HS-27A (cell line): ENCODE measurements at regions not wholly inside any gene's neighbourhood (a gene's known extent, or its start where the extent isn't known, plus 50 kb on each side); places are given as distances from the start of the nearest gene placed in this dataset.
A peak's percentile ranks its signal among the peaks of the same experiment; 100 is the strongest.
"Not testable (repeated sequence)": the region's sequence is repeated elsewhere in the genome, so short reads cannot be mapped to it uniquely, and the experiment has no call there.

Experiments used
- DNase-seq: peaks from one replicate; pipeline ENCODE4 v3.0.0-alpha.2; 2012; ENCODE audit warnings: low read depth, missing footprints

DNA sequence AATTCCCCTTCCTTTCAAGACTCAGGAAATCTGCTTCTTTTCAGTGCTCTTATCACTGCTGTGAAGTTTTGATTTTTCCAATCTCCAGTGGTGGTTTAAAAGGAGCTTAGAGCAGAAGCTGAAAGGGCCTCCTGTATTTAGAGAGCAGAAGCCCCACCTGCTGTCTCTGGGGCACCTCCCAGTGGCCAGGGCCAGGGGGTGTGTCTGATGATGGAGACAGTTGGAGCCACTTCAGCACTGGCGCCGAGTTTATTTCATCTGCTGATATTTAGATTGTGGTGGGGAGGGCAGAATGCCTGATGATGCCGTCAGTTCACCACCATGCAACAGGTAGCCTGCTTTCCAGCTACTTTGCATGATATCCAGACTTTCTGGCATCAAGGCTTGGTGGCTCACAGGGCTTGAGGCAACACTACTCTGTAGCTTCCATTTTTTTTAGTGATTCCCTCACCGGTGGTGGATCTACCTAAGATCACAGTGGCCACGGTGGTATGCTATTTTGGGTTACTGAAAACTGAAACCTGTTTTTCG lies 371.9 kb downstream of the KCNRG start:
- DNase-seq, result no peak

DNA sequence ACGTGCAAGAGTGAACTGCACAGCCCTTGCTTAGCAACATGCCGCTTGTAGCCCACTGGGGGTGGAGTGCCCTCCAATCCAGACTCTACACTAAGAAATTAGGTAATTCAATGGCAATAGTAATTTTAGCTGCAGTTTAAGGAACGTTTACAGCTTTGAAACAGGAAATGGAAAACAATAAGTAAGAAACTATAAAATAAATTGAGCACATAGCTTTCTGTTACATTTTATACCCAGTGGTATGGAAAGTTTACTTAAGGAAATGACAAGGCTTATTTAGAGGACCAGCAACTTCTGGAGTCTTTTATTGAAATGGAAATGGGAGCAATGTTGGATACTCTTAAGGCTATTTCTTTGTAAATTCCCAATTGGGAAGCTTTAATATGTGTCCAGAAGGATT lies 373.2 kb downstream of the KCNRG start:
- DNase-seq, result no peak

- no peak for DNase-seq
These were observed 374.5 kb downstream of the KCNRG start for GRCh38 chr13:50389726-50390125.

GRCh38 chr13:50390503-50391248 lies 375.4 kb downstream of the KCNRG start:
- no peak for DNase-seq

DNA sequence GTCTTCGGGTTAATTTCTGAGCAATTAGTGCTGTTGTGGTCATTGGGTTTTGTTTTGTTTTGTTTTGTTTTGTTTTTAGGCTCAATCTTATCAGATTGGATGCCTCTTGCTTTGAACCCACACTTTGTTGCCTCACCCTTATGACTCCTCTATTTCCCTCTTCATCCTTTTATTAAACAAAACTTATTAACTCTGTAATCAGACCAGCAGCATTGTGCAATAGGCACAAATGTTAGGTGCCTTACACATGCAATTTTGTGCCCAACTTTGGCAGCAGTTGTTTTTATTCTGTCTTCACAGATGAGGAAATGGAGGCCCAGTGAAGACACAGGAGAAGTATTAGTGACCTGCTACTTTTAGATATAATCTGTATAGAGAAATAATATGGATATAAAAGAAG lies 377.7 kb downstream of the KCNRG start:
- DNase-seq, result no peak

GRCh38 chr13:50393628-50394027 lies 378.4 kb downstream of the KCNRG start:
- DNase-seq, result no peak

GRCh38 chr13:50396001-50396400 lies 380.8 kb downstream of the KCNRG start:
- no peak for DNase-seq

DNA sequence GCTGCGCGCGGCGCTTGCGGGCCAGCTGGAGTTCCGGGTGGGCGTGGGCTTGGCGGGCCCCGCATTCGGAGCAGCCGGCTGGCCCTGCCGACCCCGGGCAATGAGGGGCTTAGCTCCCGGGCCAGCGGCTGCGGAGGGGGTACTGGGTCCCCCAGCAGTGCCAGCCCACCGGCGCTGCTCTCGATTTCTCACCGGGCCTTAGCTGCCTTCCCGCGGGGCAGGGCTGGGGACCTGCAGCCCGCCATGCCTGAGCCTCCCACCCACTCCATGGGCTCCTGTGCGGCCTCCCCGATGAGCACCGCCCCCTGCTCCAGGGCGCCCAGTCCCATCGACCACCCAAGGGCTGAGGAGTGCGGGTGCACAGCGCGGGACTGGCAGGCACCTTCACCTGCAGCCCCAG lies 381.4 kb downstream of the KCNRG start:
- DNase-seq, result not testable (repeated sequence)

GRCh38 chr13:50400035-50400726 lies 384.9 kb downstream of the KCNRG start:
- DNase-seq, result no peak

GRCh38 chr13:50401049-50401505 lies 385.8 kb downstream of the KCNRG start:
- DNase-seq, result no peak

GRCh38 chr13:50401721-50402465 lies 386.6 kb downstream of the KCNRG start:
- DNase-seq, result no peak

DNA sequence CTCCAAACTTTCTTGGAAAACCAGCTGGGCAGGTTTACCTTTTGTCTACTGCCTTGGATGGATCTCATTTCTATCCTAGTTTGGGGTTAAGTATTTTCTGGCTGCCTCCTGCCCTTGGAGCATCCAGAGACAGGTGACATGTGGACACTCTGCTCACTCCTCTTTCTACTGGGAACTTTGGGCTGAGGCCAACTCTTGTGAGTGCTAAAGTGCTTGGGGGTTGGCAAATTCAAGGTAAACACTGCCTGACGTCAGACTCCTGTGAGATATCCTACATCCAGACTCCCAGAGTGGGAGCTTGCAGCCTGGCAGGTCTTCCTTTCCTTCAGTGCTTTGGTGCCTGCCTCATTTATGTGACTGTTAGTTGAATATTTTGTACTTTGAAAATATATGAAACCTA lies 388.1 kb downstream of the KCNRG start:
- no peak for DNase-seq

DNA sequence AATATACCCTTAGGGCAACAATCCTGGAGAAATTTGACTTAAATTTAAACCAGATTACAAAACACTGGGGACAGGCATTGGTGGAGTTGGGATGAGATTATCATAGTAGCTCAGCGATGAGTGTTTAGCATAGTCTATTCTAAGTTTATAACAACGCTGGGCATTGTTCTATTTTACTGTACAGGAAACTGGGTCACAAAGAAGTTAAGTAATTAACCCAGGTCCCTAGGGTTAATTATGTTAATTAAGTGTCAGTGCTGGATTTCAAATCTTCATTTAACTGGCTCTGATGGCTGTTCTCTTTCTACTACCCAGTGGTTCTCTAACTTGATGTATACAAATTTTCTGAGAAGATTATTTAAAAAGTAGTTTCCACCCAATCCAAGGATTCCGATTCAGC lies 388.9 kb downstream of the KCNRG start:
- no peak for DNase-seq

DNA sequence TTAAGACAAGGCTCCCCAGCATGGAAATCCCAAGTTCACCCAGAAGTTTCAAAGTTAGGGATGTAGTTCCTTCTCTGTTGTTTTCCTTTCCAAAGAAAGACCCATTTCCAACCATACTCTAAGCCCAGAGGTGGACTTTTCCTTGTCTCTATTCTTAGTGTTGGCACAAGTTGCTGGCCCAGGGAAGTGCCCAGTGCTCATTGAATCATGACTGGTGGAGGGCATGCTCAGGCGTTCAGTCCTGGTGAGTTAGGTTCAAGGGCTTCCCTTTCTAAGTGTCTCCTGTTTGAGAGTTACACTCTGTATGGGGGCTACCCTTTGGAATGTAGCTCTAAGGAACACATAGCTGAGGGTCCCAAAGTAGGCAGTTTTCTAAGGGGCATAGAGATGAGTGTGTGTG lies 389.5 kb downstream of the KCNRG start:
- no peak for DNase-seq

- DNase-seq, result no peak
These were observed 391.6 kb downstream of the KCNRG start for GRCh38 chr13:50406831-50407230.

GRCh38 chr13:50408068-50408467 lies 392.8 kb downstream of the KCNRG start:
- DNase-seq, result no peak

DNA sequence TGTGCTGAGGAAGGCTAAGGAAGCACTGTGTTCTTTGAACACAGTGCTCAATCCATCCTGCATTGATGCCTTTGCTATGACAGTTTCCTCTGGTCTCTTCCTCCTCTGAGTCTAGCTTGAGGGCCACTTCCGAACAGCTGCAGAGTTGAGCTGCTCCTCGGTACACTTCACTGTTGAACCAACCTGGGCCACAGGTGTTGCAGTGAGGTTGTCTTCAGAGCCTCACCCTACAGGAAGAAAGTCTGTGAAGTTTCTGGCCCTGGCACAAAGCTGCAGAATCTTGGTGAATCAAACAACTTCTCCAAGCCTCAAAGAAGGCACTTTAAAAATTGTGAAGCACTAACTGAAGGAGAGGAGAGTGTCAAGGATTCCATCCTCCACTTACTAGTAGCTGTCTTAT lies 394.0 kb downstream of the KCNRG start:
- no peak for DNase-seq

DNA sequence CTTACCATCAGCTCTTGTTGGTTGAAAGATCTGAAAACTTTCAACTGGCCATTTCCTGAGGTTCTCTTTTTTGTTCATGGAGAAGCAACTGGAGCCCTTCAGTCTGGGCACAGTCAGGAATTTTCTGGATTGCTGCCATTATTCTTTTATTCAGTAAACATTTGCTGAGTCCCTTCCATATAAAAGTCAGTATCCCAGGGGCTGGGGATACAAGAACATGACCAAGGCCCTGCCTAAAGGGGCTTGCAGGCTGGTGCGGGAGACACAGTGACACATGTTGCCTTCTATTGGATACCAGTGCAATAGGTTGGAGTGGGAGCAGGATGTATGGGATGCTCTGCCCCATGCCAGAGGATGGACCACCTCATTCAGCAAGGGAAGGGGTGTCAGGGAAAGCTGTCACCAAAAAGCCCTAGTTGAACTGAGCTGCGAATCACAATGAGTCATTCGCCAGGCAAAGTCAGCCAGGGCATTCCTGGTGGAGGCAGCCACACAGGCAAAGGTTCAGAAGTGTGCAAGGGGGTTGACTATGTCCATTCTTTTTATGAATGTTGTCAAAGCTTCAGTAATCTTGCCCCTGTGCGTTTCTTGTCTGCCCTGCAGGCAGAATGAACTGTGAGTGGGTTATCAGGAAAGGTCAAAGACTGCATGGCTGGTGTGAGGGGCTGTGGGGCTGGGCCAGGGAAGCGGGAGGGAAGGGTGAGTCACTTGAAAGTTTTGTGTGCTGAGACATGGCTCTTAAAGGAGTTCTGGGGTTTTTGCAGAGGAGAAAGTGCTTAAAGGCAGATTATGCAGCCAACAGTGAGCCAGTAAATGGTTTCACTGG lies 395.9 kb downstream of the KCNRG start:
- peak; percentile 66 for DNase-seq

DNA sequence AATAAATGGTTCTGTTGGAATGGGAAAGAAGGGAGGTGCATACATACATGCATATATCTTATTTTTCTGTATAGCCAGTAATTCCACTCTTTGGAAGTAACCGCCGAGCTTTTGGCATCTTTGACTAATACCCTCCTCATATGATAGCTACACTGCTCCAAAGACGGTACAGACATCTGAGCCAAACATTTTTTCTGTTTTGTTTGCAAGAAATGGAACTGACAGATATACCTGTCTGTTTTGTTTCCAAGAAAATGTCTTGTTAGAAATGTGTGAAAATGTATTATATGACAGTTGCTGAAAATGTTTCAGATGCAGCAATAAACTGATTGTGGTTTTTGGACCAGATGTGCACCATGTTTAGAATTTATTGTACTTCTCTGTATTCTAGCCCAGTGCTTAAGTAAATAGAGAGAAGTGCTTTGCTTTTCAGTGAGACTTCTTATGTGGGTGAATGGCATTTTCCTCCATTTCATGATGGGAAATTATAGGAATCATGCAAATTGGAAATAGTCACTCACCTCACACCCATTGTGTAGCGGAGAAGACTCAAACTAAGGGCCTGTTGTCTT lies 396.9 kb downstream of the KCNRG start:
- DNase-seq, result no peak

DNA sequence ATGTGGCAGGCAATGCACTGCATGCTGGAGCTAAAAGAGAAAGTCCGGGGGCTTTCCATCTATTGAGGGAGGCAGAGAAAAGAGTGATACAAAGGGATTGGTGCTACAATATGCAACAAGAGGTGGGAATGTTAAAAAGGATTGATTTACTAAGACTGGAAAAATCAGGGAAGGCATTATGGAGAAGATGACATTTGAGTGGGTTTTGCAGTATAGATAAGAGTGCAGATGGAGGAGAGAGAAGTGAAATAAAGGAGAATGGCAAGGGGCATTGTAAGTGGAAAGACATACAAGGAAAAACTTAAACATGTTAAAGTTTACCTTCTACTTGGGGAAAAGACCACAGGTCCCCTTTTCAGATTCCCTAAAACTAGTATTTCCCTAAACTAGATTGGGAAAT lies 399.4 kb downstream of the KCNRG start:
- no peak for DNase-seq

GRCh38 chr13:50415428-50415827 lies 400.2 kb downstream of the KCNRG start:
- DNase-seq, result no peak
